GM13976 (cell line): ENCODE measurements at regions not wholly inside any gene's neighbourhood (a gene's known extent, or its start where the extent isn't known, plus 50 kb on each side); places are given as distances from the start of the nearest gene placed in this dataset.

Experiments
- DNase-seq: peaks from one replicate; pipeline ENCODE4 v3.0.0; 2012; ENCODE audit warnings: low spot score
- in situ Hi-C: fragments of 300-500 bp; cut with MboI; formaldehyde crosslinking; loops from one replicate; pipeline ENCODE4 v1.12.0; 2022; ENCODE audit warnings: low sequenced_read_pairs, mixed read lengths, inconsistent platforms; ENCODE audit not compliant: unreplicated experiment
- TF ChIP-seq, protein P1 (sequence below): IDR thresholded peaks from 2 replicates; pipeline ENCODE4 v1.5.1; 2012; ENCODE audit warnings: borderline replicate concordance, mild to moderate bottlenecking; ENCODE audit not compliant: insufficient read depth; ENCODE audit errors: extremely low read depth, missing control alignments, control extremely low read depth

DNA sequence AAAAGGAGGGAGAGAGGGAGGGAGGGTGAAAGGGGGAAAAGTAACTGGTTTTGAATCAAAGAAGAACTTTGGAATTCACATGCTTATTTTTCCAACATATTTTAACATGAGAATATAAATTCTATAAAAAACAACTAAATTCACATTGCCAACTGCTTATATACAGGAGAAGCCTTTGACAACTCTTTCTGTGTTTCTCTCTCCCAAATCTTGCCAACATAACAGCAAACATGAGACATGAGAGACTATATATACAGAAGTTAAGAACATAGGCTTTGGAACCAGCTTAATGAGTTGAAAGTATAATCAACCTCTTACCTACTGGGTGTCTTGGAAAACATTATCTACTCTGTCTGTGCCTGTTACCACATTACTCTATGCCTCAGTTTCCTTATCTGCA, 493.3 kb downstream of the RFC3 start:
- TF ChIP-seq, protein P1, sequence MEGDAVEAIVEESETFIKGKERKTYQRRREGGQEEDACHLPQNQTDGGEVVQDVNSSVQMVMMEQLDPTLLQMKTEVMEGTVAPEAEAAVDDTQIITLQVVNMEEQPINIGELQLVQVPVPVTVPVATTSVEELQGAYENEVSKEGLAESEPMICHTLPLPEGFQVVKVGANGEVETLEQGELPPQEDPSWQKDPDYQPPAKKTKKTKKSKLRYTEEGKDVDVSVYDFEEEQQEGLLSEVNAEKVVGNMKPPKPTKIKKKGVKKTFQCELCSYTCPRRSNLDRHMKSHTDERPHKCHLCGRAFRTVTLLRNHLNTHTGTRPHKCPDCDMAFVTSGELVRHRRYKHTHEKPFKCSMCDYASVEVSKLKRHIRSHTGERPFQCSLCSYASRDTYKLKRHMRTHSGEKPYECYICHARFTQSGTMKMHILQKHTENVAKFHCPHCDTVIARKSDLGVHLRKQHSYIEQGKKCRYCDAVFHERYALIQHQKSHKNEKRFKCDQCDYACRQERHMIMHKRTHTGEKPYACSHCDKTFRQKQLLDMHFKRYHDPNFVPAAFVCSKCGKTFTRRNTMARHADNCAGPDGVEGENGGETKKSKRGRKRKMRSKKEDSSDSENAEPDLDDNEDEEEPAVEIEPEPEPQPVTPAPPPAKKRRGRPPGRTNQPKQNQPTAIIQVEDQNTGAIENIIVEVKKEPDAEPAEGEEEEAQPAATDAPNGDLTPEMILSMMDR, result no peak
- in situ Hi-C loops, result no loop called here
- no peak for DNase-seq

DNA sequence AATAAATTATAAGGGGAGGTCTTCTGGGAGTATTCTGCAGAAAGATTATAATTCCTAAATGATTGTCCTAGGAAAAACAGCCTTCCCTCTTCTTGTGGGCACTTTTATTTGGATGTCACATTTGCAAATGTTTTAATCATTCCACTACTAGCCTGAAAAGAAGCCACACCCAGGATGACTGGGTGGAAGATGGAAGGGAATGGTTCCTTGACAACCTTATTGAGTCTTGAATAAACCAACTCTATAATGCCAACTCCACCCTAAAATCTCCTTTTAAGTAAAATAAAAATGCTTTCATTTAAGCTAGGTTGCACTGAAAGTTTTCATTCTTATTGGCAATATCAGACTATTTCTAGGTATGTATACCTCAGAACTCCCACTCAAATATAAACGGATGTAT, 494.6 kb downstream of the RFC3 start:
- TF ChIP-seq, protein P1, result no peak

DNA sequence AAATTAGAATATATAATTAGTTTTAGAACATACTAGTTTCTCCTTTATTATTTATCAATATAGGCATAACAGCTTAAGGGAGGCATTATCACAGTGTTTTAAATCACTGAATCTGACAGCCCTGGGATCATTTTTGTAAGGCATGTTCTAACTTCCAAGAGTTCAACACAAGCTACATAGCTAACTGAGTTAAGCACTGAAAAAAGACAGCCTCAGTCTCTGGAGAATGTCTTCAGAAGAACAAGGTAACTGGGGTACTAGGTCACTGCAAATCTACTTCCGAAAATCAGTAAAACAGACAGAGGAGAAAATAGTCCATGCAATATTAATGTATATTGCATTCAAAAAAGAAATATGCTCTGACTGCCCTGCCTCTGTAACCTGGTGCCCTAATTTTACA, 502.1 kb downstream of the RFC3 start:
- in situ Hi-C loops, result no loop called here
- no peak for DNase-seq
- TF ChIP-seq, protein P1, result no peak

More for the DNA sequence above, 494.6 kb downstream of the RFC3 start:
- DNase-seq, result no peak
- in situ Hi-C loops, result no loop called here

DNA sequence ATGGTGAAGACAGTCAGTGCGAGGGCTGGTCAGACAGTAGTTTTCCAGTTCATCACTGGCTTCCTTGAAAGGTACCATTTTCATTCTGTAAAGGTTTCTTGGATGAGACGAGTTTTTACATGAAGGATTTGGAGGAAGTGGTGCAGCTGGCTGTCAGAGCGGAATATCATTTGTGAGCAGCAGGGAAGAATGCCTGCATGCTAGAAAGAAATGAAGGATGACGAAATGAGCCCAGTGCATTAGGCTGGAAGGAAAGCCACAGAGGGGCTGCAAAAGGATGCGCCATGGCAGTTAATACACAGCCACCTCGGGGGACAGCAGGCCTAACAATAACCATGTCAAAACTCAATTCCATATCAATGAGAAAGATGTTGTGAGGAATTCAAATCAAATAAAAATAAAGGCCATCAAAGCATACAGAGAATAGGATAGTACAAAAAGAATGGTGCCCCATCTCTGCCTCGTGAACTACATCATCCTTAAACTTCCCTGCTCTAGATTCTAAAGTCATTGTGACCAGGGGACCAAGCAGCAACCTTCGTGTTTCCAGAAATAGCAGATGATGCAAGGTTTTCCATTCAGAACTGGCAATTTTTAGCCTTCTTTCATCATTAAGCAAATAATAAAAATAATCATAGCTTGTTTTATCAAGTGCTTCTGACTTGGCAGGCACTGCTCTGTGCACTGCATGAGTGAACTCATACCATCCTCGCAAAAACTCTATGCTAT, 504.2 kb downstream of the RFC3 start:
- TF ChIP-seq, protein P1, result no peak
- DNase-seq, result no peak
- in situ Hi-C loops, result no loop called here

DNA sequence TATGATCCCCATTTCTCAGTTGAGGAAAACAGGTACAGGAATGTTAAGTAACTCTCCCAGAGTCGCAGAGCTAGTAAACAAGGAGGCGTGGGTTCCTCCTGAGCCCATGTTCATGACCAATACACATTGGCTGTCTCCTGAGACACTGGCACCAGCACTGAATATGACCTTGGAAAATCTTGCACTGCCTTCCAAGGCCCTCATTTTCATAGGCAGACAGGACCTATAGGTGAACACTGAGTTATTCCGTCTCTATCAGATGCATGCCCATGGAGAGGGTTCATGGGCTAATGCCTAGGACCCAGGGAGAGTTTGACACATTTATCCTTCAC, 504.8 kb downstream of the RFC3 start:
- no peak for DNase-seq
- in situ Hi-C loops, result no loop called here
- TF ChIP-seq, protein P1, result no peak

DNA sequence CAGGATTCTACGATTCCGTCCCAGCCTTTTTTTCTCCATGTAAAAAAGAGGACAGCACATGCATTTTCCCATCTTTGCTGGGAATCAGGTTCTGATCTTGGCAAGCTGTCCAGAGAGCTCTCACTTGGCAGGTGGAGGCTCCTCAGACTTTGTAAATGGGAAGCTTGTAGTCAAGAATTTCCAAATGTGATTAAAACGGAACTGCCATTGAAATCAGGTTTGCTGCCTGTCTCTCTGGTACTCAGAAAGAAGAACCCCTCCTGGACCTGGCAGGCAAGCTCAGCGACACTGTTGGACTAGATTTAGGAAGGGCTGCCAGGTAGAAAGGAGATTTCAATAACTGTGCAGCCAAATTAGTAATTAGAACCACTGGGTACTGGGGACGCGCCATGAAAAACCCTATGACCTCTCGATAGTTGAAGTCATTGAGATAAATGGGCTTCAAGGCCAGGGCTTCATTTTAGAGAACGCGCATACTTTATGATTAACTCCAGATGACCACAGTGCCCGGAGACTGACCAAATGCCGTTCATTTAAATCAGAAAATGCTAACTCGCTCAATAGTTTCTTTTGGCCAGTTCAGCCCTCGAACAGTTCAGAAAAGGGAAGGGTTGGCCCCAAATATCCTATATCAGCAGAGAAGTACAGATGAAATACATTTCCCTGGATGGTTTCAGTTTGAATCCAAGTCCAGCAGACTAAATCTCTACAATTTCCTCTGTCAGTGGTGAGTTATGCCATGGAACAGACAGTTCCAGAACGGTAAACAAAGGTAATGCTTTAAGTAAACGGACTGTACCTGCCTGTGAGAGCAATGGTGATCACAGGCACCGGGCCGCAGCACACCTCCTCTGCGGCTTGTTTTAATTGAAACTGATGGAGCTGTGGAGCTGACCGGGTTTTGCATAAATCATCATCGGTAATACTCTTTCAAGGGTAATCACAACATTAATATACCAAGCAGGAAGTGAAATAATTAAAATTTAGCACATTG, 517.4 kb downstream of the RFC3 start:
- no peak for DNase-seq
- TF ChIP-seq, protein P1, result no peak
- in situ Hi-C loops, result no loop called here
